Right ventricle myocardium superior (tissue), 1 donor: ENCODE measurements at regions not wholly inside any gene's neighbourhood (a gene's known extent, or its start where the extent isn't known, plus 50 kb on each side); places are given as distances from the start of the nearest gene placed in this dataset.

ENCODE experiments used
- ATAC-seq: fragments of 200-7000 bp; cut with Tn5 transposase; one replicate; pipeline ENCODE4 v1.9.1; 2020; ENCODE audit warnings: mild to moderate bottlenecking; ENCODE audit not compliant: poor library complexity
- DNase-seq: peaks from one replicate; pipeline ENCODE4 v3.0.0-alpha.2; 2020
- intact Hi-C: fragments of 100-400 bp; cut with DNase I; formaldehyde crosslinking; loops from one replicate; pipeline ENCODE4 v1.11.2; 2022
- donor health status: DM: no; HTN: yes; CAD: no; lungs with severe emphysema.

- DNase-seq: no peak
- no peak for ATAC-seq
- intact Hi-C loops: no loop called here
These were observed 249.9 kb upstream of the SIX2 start for GRCh38 chr2:45259138-45259537.

GRCh38 chr2:45258311-45258710 lies 249.1 kb upstream of the SIX2 start:
- intact Hi-C loops: no loop called here
- no peak for ATAC-seq
- DNase-seq: no peak

- intact Hi-C loops: no loop called here
- ATAC-seq: no peak
- no peak for DNase-seq
These were observed 248.6 kb upstream of the SIX2 start for GRCh38 chr2:45257820-45258219.

- ATAC-seq (no peak), DNase-seq (no peak)
- intact Hi-C loops: no loop called here
These were observed 247.8 kb upstream of the SIX2 start for GRCh38 chr2:45256867-45257641.

- intact Hi-C loops: no loop called here
- no peak for DNase-seq
- peak; percentile 56 for ATAC-seq
These were observed 247.1 kb upstream of the SIX2 start for GRCh38 chr2:45256173-45256866.

GRCh38 chr2:45255563-45255962 lies 246.3 kb upstream of the SIX2 start:
- ATAC-seq: no peak
- intact Hi-C loops: no loop called here
- no peak for DNase-seq

- intact Hi-C loops: no loop called here
These were observed 244.8 kb upstream of the SIX2 start for GRCh38 chr2:45254025-45254424.

GRCh38 chr2:45253151-45253550 lies 243.9 kb upstream of the SIX2 start:
- no peak for DNase-seq
- no peak for ATAC-seq
- intact Hi-C loops: no loop called here

More at GRCh38 chr2:45254025-45254424, 244.8 kb upstream of the SIX2 start:
- ATAC-seq (no peak), DNase-seq (no peak)

GRCh38 chr2:45250176-45250575 lies 240.9 kb upstream of the SIX2 start:
- DNase-seq (no peak), ATAC-seq (no peak)
- intact Hi-C loops: no loop called here

GRCh38 chr2:45248214-45248613 lies 239.0 kb upstream of the SIX2 start:
- intact Hi-C loops: no loop called here
- DNase-seq (no peak), ATAC-seq (no peak)

- no peak for ATAC-seq
- DNase-seq: no peak
These were observed 235.7 kb upstream of the SIX2 start for GRCh38 chr2:45244928-45245327.

GRCh38 chr2:45242161-45242741 lies 233.0 kb upstream of the SIX2 start:
- intact Hi-C loops: no loop called here
- ATAC-seq: peak; percentile 91
- no peak for DNase-seq

More at GRCh38 chr2:45244928-45245327, 235.7 kb upstream of the SIX2 start:
- intact Hi-C loops: no loop called here

- no peak for ATAC-seq
- intact Hi-C loops: no loop called here
- no peak for DNase-seq
These were observed 231.9 kb upstream of the SIX2 start for GRCh38 chr2:45241061-45241561.

GRCh38 chr2:45237850-45238542 lies 228.7 kb upstream of the SIX2 start:
- intact Hi-C loops: no loop called here
- peak; percentile 47 for DNase-seq
- ATAC-seq: peak; percentile 80

GRCh38 chr2:45237128-45237527 lies 227.9 kb upstream of the SIX2 start:
- intact Hi-C loops: no loop called here
- no peak for DNase-seq
- no peak for ATAC-seq

- ATAC-seq: no peak
- DNase-seq: no peak
- intact Hi-C loops: no loop called here
These were observed 227.0 kb upstream of the SIX2 start for GRCh38 chr2:45236268-45236667.

GRCh38 chr2:45233301-45233700 lies 224.0 kb upstream of the SIX2 start:
- DNase-seq (no peak), ATAC-seq (no peak)
- intact Hi-C loops: no loop called here

- no peak for ATAC-seq
- DNase-seq: no peak
- intact Hi-C loops: no loop called here
These were observed 223.6 kb upstream of the SIX2 start for GRCh38 chr2:45232818-45233217.

- intact Hi-C loops: no loop called here
- ATAC-seq: no peak
- DNase-seq: no peak
These were observed 220.2 kb upstream of the SIX2 start for GRCh38 chr2:45229411-45229810.
